ENCODE measurements at regions not wholly inside any gene's neighbourhood (a gene's known extent, or its start where the extent isn't known, plus 50 kb on each side); places are given as distances from the start of the nearest gene placed in this dataset.
"Not testable (repeated sequence)": the region's sequence is repeated elsewhere in the genome, so short reads cannot be mapped to it uniquely, and the experiment has no call there.

GRCh38 chr12:105487963-105488362 is 157.5 kb downstream of the C12orf75 start:
- Mint-ChIP-seq H3K4me3 (no peak overlapping the region), H3K27me3 (ENCODE audit: insufficient read depth) (peaks cover 3% of the 10 kb centered on the region), H3K27ac (no peak overlapping the region), H3K36me3 (ENCODE audit: low read depth) (no peaks in the 10 kb centered on the region), H3K9me3 (no peaks in the 10 kb centered on the region), H3K4me1 (peaks cover 14% of the 10 kb centered on the region)
- no peak overlapping the region for H3K27ac ChIP-seq (ENCODE audit: low read depth, low read length)
- peaks cover 5% of the 10 kb centered on the region for H3K4me1 ChIP-seq (ENCODE audit: control insufficient read depth, insufficient read depth, low read length)
- H3K9me3 ChIP-seq (ENCODE audit: control insufficient read depth, low read length) = no peaks in the 10 kb centered on the region
- WGBS, 2 experiments (ENCODE audit: insufficient coverage in 1 of 2, insufficient read length in 1 of 2) = 92 to 99% methylated on average over 4 to 6 of the region's 6 CpGs
- no peak overlapping the region for H3K4me3 ChIP-seq (ENCODE audit: low read length)
- H3K27me3 ChIP-seq (ENCODE audit: control insufficient read depth, insufficient read depth, low read length, poor library complexity, severe bottlenecking) = no peaks in the 10 kb centered on the region
- H3K36me3 ChIP-seq (ENCODE audit: control insufficient read depth, insufficient read depth, low read length) = no peaks in the 10 kb centered on the region
- no peak for TF ChIP-seq CTCF (conservative IDR thresholded peaks at IDR 0.05)
- H3K9ac ChIP-seq (ENCODE audit: extremely low read depth, low read length, poor library complexity, severe bottlenecking) = no peak overlapping the region
- no peak for DNase-seq

- Mint-ChIP-seq H3K4me3 (no peak overlapping the region), H3K4me1 (no peaks in the 10 kb centered on the region), H3K27me3 (ENCODE audit: insufficient read depth) (no peaks in the 10 kb centered on the region), H3K36me3 (ENCODE audit: low read depth) (peaks cover 2% of the 10 kb centered on the region), H3K9me3 (peaks cover 26% of the 10 kb centered on the region), H3K27ac (no peak overlapping the region)
- no peaks in the 10 kb centered on the region for H3K36me3 ChIP-seq (ENCODE audit: control insufficient read depth, insufficient read depth, low read length)
- DNase-seq = no peak
- H3K4me3 ChIP-seq (ENCODE audit: low read length) = no peak overlapping the region
- H3K9me3 ChIP-seq (ENCODE audit: control insufficient read depth, low read length) = peaks cover 16% of the 10 kb centered on the region
- H3K9ac ChIP-seq (ENCODE audit: extremely low read depth, low read length, poor library complexity, severe bottlenecking) = no peak overlapping the region
- H3K27ac ChIP-seq (ENCODE audit: low read depth, low read length) = no peak overlapping the region
- H3K27me3 ChIP-seq (ENCODE audit: control insufficient read depth, insufficient read depth, low read length, poor library complexity, severe bottlenecking) = no peaks in the 10 kb centered on the region
- H3K4me1 ChIP-seq (ENCODE audit: control insufficient read depth, insufficient read depth, low read length) = peaks cover 5% of the 10 kb centered on the region
- 91 to 94% methylated on average over 8 to 12 of the region's 12 CpGs for WGBS, 2 experiments (ENCODE audit: insufficient coverage in 1 of 2, insufficient read length in 1 of 2)
- TF ChIP-seq CTCF (conservative IDR thresholded peaks at IDR 0.05) = no peak
These were observed 162.4 kb downstream of the C12orf75 start for GRCh38 chr12:105492591-105493545.

GRCh38 chr12:105499205-105499604 is 168.7 kb downstream of the C12orf75 start:
- H3K4me1 ChIP-seq (ENCODE audit: control insufficient read depth, insufficient read depth, low read length) = peaks cover 8% of the 10 kb centered on the region
- no peaks in the 10 kb centered on the region for H3K27me3 ChIP-seq (ENCODE audit: control insufficient read depth, insufficient read depth, low read length, poor library complexity, severe bottlenecking)
- Mint-ChIP-seq H3K4me1 (peaks cover 13% of the 10 kb centered on the region), H3K4me3 (no peak overlapping the region), H3K36me3 (ENCODE audit: low read depth) (peaks cover 2% of the 10 kb centered on the region), H3K9me3 (peaks cover 37% of the 10 kb centered on the region), H3K27ac (no peak overlapping the region), H3K27me3 (ENCODE audit: insufficient read depth) (no peaks in the 10 kb centered on the region)
- no peak overlapping the region for H3K9ac ChIP-seq (ENCODE audit: extremely low read depth, low read length, poor library complexity, severe bottlenecking)
- no peak for TF ChIP-seq CTCF (conservative IDR thresholded peaks at IDR 0.05)
- DNase-seq = no peak
- no peaks in the 10 kb centered on the region for H3K36me3 ChIP-seq (ENCODE audit: control insufficient read depth, insufficient read depth, low read length)
- WGBS, 2 experiments (ENCODE audit: insufficient coverage in 1 of 2, insufficient read length in 1 of 2) = 80 to 88% methylated on average over 1 of the region's 2 CpGs
- H3K4me3 ChIP-seq (ENCODE audit: low read length) = no peak overlapping the region
- H3K27ac ChIP-seq (ENCODE audit: low read depth, low read length) = no peak overlapping the region
- peaks cover 24% of the 10 kb centered on the region for H3K9me3 ChIP-seq (ENCODE audit: control insufficient read depth, low read length)

GRCh38 chr12:105500676-105501075 is 170.2 kb downstream of the C12orf75 start:
- peaks cover 12% of the 10 kb centered on the region for H3K9me3 ChIP-seq (ENCODE audit: control insufficient read depth, low read length)
- not testable (repeated sequence) for H3K27me3 Mint-ChIP-seq (ENCODE audit: insufficient read depth); DNase-seq; H3K27ac Mint-ChIP-seq; H3K27ac ChIP-seq (ENCODE audit: low read depth, low read length); H3K9ac ChIP-seq (ENCODE audit: extremely low read depth, low read length, poor library complexity, severe bottlenecking); H3K4me3 ChIP-seq (ENCODE audit: low read length); H3K36me3 Mint-ChIP-seq (ENCODE audit: low read depth); H3K36me3 ChIP-seq (ENCODE audit: control insufficient read depth, insufficient read depth, low read length); H3K4me1 ChIP-seq (ENCODE audit: control insufficient read depth, insufficient read depth, low read length); H3K27me3 ChIP-seq (ENCODE audit: control insufficient read depth, insufficient read depth, low read length, poor library complexity, severe bottlenecking); H3K4me3 Mint-ChIP-seq
- peaks cover 24% of the 10 kb centered on the region for H3K9me3 Mint-ChIP-seq
- H3K4me1 Mint-ChIP-seq = peaks cover 13% of the 10 kb centered on the region
- 91 to 100% methylated on average over 8 to 12 of the region's 12 CpGs for WGBS, 2 experiments (ENCODE audit: insufficient coverage in 1 of 2, insufficient read length in 1 of 2)

Measured in endodermal cell (in vitro differentiated cells).